Glutamatergic neuron (in vitro differentiated cells): ENCODE measurements at regions not wholly inside any gene's neighbourhood (a gene's known extent, or its start where the extent isn't known, plus 50 kb on each side); places are given as distances from the start of the nearest gene placed in this dataset.

Source experiments
- DNase-seq: peaks from one replicate; pipeline ENCODE4 v3.0.0; 2022
- H3K27ac Mint-ChIP-seq: one replicate; pipeline ENCODE4 v1.8.0; 2020; ENCODE audit warnings: mild to moderate bottlenecking, mixed read lengths, inconsistent platforms; ENCODE audit not compliant: unreplicated experiment
- H3K27me3 Mint-ChIP-seq: one replicate; pipeline ENCODE4 v1.8.0; 2020; ENCODE audit warnings: mild to moderate bottlenecking, moderate library complexity, mixed read lengths, inconsistent platforms; ENCODE audit not compliant: unreplicated experiment
- H3K36me3 Mint-ChIP-seq: one replicate; pipeline ENCODE4 v1.8.0; 2020; ENCODE audit warnings: mild to moderate bottlenecking, mixed read lengths, inconsistent platforms; ENCODE audit not compliant: unreplicated experiment
- H3K4me1 Mint-ChIP-seq: one replicate; pipeline ENCODE4 v1.8.0; 2020; ENCODE audit warnings: mild to moderate bottlenecking, low read depth, mixed read lengths, inconsistent platforms; ENCODE audit not compliant: unreplicated experiment
- H3K4me3 Mint-ChIP-seq: one replicate; pipeline ENCODE4 v1.8.0; 2020; ENCODE audit warnings: mild to moderate bottlenecking, mixed read lengths, inconsistent platforms; ENCODE audit not compliant: unreplicated experiment
- H3K9me3 Mint-ChIP-seq: one replicate; pipeline ENCODE4 v1.8.0; 2020; ENCODE audit warnings: mild to moderate bottlenecking, moderate library complexity, mixed read lengths, inconsistent platforms; ENCODE audit not compliant: unreplicated experiment
- CTCF ChIP-seq: fragments of 200-600 bp; sonication (generic); IDR thresholded peaks from one replicate; pipeline ENCODE4 v1.5.0; 2021; ENCODE audit not compliant: partially characterized antibody, unreplicated experiment

DNA sequence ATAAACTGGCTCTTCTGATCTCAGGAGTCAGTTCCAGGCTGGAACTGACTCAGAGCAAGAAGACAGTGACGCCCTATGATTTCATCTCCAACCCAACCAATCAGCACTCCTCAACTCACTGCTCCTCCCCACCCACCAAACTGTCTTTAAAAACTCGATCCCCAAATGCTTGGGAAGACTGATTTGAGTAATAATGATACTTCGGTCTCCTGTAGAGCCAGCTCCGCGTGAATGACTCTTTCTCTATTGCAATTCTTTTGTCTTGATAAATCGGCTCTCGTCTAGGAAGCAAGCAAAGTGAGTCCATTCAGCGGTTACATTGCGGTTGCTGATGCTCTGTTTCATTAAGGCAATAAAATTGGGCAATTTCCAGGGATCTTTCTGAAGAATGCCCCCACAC is 1025.3 kb upstream of the CNTNAP5 start:
- Mint-ChIP-seq H3K4me1 (no peaks in the 10 kb centered on the region), H3K27ac (no peak overlapping the region), H3K27me3 (no peaks in the 10 kb centered on the region), H3K36me3 (no peaks in the 10 kb centered on the region), H3K9me3 (no peaks in the 10 kb centered on the region), H3K4me3 (no peak overlapping the region)
- no peak for DNase-seq
- TF ChIP-seq CTCF = no peak

GRCh38 chr2:123002660-123003248 is 1022.3 kb upstream of the CNTNAP5 start:
- Mint-ChIP-seq H3K9me3 (peaks cover 2% of the 10 kb centered on the region), H3K4me1 (no peaks in the 10 kb centered on the region), H3K27ac (no peak overlapping the region), H3K27me3 (no peaks in the 10 kb centered on the region), H3K4me3 (no peak overlapping the region), H3K36me3 (peaks cover 9% of the 10 kb centered on the region)
- no peak for DNase-seq
- TF ChIP-seq CTCF = no peak

DNA sequence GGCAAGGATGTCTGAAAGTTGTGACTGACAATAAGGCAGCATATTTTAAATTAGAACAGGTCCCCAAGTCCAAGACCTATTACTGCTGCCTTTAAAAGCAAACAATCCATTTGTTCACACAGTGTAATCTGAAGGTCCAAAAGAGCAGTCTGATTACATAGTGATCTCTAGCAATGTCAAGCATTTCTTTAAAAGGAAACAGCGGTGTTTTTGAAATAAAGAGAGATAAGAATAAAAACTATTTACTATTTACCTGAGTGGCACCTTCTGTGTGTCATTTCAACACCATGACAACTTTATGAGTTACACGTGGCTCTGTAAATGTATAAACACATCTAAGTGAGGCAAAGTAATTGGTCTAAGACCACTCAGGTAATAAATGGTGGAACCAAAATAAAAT is 1009.9 kb upstream of the CNTNAP5 start:
- Mint-ChIP-seq H3K27me3 (peaks cover 1% of the 10 kb centered on the region), H3K27ac (peak overlapping the region; percentile 48), H3K4me1 (peaks cover 5% of the 10 kb centered on the region), H3K36me3 (no peaks in the 10 kb centered on the region), H3K9me3 (no peaks in the 10 kb centered on the region), H3K4me3 (no peak overlapping the region)
- no peak for DNase-seq
- TF ChIP-seq CTCF = no peak

DNA sequence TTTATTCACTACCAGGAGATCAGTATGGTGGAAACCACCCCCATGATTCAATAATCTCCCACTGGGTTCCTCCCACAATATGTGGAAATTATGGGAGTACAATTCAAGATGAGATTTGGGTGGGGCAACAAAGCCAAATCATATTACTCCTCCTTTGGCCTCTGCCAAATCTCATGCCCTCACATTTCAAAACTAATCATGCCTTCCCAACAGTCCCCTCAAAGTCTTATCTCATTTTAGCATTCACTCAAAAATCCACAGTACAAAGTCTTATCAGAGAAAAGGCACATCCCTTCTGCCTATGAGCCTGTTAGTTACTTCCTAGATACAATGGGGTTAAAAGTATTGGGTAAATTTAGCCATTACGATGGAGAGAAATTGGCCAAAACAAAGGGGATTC is 989.5 kb upstream of the CNTNAP5 start:
- DNase-seq = no peak

More for the DNA sequence above, 989.5 kb upstream of the CNTNAP5 start:
- Mint-ChIP-seq H3K27me3 (no peaks in the 10 kb centered on the region), H3K36me3 (no peaks in the 10 kb centered on the region), H3K27ac (no peak overlapping the region), H3K4me3 (no peak overlapping the region), H3K9me3 (no peaks in the 10 kb centered on the region), H3K4me1 (no peaks in the 10 kb centered on the region)
- TF ChIP-seq CTCF = no peak
